Subcutaneous abdominal adipose tissue (tissue), 5 donors: ENCODE measurements at regions not wholly inside any gene's neighbourhood (a gene's known extent, or its start where the extent isn't known, plus 50 kb on each side); places are given as distances from the start of the nearest gene placed in this dataset.

ENCODE experiments used
- H3K27ac ChIP-seq: one replicate; pipeline ENCODE4 v1.7.0; 2013; ENCODE audit warnings: low read depth, mild to moderate bottlenecking, inconsistent platforms, low read length, moderate library complexity
- H3K27me3 ChIP-seq, 5 donors: one replicate each; pipeline ENCODE4 v1.7.0; 2013; ENCODE audit warnings: low read length in 5 of 5, inconsistent platforms in 1 of 5; ENCODE audit not compliant: control insufficient read depth in 5 of 5, insufficient read depth in 4 of 5
- H3K36me3 ChIP-seq, 5 donors: one replicate each; pipeline ENCODE4 v1.7.0; 2013; ENCODE audit warnings: low read length in 5 of 5; ENCODE audit not compliant: control insufficient read depth in 5 of 5, insufficient read depth in 5 of 5
- H3K4me1 ChIP-seq, 5 donors: one replicate each; pipeline ENCODE4 v1.7.0; 2013; ENCODE audit warnings: low read length in 5 of 5, mild to moderate bottlenecking in 3 of 5, moderate library complexity in 1 of 5; ENCODE audit not compliant: control insufficient read depth in 5 of 5, insufficient read depth in 5 of 5
- H3K4me3 ChIP-seq, 5 donors: one replicate each; pipeline ENCODE4 v1.7.0; 2013; ENCODE audit warnings: low read length in 5 of 5, low read depth in 1 of 5
- H3K9ac ChIP-seq, 5 donors: one replicate each; pipeline ENCODE4 v1.7.0; 2013; ENCODE audit warnings: low read length in 5 of 5, mild to moderate bottlenecking in 4 of 5, moderate library complexity in 3 of 5
- H3K9me3 ChIP-seq, 5 donors: one replicate each; pipeline ENCODE4 v1.7.0; 2013; ENCODE audit warnings: low read length in 5 of 5; ENCODE audit not compliant: control insufficient read depth in 5 of 5
- donor health status: healthy.
- donor health status: healthy.
- donor health status: healthy.
- donor health status: healthy.
- donor health status: healthy.

- H3K36me3 ChIP-seq = no peaks in the 10 kb centered on the region
- H3K9ac ChIP-seq = no peak overlapping the region
- peaks cover 0 to 19% (median 4%) of the 10 kb centered on the region in 5 donors for H3K4me1 ChIP-seq
- H3K27me3 ChIP-seq = no peaks in the 10 kb centered on the region
- H3K4me3 ChIP-seq = peak overlapping the region in 1 of 5 donors; percentile 32
- H3K9me3 ChIP-seq = no peaks in the 10 kb centered on the region
- no peak overlapping the region for H3K27ac ChIP-seq
Observed at GRCh38 chr6:53986721-53987521, 124.3 kb upstream of the MLIP start.

DNA sequence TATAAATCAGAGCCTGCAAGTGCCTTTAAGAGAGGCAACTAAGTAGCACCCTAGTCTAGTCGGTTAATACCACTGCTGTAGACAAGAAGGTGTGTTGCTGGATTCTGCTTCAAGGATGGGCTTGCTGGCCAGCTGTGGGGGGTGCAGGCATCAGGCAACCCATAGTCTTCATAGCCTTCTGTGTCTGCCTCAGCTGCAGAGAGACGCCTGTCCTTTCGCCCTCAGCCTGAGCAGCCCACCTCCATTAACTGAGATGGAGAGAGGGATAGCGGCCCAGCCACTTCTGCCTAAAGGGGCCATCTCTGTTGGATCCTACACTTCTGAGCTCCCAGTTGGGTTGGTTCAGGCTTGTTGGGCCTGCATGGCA is 123.7 kb upstream of the MLIP start:
- no peak overlapping the region for H3K27ac ChIP-seq
- H3K9me3 ChIP-seq = no peaks in the 10 kb centered on the region
- H3K4me1 ChIP-seq = peaks cover 0 to 19% (median 4%) of the 10 kb centered on the region in 5 donors
- no peak overlapping the region for H3K4me3 ChIP-seq
- no peak overlapping the region for H3K9ac ChIP-seq
- H3K27me3 ChIP-seq = no peaks in the 10 kb centered on the region
- no peaks in the 10 kb centered on the region for H3K36me3 ChIP-seq

GRCh38 chr6:53989504-53989903 is 121.7 kb upstream of the MLIP start:
- no peaks in the 10 kb centered on the region for H3K36me3 ChIP-seq
- no peak overlapping the region for H3K9ac ChIP-seq
- no peak overlapping the region for H3K27ac ChIP-seq
- no peaks in the 10 kb centered on the region for H3K27me3 ChIP-seq
- H3K4me1 ChIP-seq = peaks cover 0 to 19% (median 4%) of the 10 kb centered on the region in 5 donors
- no peak overlapping the region for H3K4me3 ChIP-seq
- no peaks in the 10 kb centered on the region for H3K9me3 ChIP-seq

- peaks cover 0 to 4% (median 0%) of the 10 kb centered on the region in 5 donors for H3K4me1 ChIP-seq
- no peak overlapping the region for H3K27ac ChIP-seq
- no peaks in the 10 kb centered on the region for H3K9me3 ChIP-seq
- H3K9ac ChIP-seq = no peak overlapping the region
- no peak overlapping the region for H3K4me3 ChIP-seq
- no peaks in the 10 kb centered on the region for H3K27me3 ChIP-seq
- H3K36me3 ChIP-seq = no peaks in the 10 kb centered on the region
Observed at GRCh38 chr6:53992522-53992921, 118.7 kb upstream of the MLIP start.

GRCh38 chr6:53994201-53994600 is 117.0 kb upstream of the MLIP start:
- Histone ChIP-seq H3K4me3 (no peak overlapping the region), H3K9ac (no peak overlapping the region), H3K36me3 (no peaks in the 10 kb centered on the region), H3K27me3 (no peaks in the 10 kb centered on the region), H3K4me1 (peaks cover 0 to 11% (median 0%) of the 10 kb centered on the region in 5 donors), H3K27ac (no peak overlapping the region), H3K9me3 (no peaks in the 10 kb centered on the region)

DNA sequence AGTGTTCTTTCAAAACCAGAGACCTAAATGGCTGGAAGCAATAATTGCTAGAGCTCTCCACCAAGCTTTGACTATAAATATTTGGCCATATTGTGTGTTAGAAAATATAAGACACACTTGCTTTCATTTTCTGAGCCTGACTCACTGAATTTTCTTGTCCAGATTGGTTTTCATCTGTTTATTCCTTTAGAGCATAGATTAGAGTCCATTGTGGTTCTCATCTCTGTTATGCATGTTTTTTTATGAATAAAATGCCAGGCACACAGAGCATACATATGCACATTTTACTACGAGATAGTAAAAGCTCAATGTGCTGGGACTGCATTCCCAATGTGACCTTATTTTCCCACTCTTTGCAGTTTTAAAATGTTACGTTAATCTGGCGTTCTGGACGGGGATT is 115.3 kb upstream of the MLIP start:
- H3K27me3 ChIP-seq = no peaks in the 10 kb centered on the region

DNA sequence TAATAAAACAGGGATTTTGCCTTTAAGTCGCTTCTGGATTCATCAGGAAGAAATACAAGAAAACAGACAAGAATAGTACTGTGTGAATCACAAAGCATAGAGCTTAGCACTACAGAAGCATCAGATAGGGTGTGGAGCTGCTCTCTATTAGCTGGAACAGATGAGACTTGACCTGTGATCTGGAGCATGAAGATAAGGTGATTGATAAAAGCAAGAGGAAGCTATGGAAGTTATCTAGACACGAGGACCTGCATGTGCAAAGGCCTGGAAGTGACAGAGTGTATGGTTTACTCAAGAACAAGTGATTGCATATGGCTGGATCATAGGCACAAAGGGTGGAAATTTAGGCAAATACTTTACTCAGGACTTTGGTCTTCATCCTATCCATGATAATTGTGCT is 112.9 kb upstream of the MLIP start:
- peaks cover 0 to 15% (median 2%) of the 10 kb centered on the region in 5 donors for H3K4me1 ChIP-seq
- no peaks in the 10 kb centered on the region for H3K36me3 ChIP-seq
- H3K27me3 ChIP-seq = no peaks in the 10 kb centered on the region
- H3K27ac ChIP-seq = no peak overlapping the region
- H3K4me3 ChIP-seq = no peak overlapping the region
- H3K9ac ChIP-seq = no peak overlapping the region
- no peaks in the 10 kb centered on the region for H3K9me3 ChIP-seq

More for the DNA sequence above, 115.3 kb upstream of the MLIP start:
- Histone ChIP-seq H3K4me1 (peaks cover 0 to 11% (median 0%) of the 10 kb centered on the region in 5 donors), H3K36me3 (no peaks in the 10 kb centered on the region), H3K4me3 (no peak overlapping the region), H3K27ac (no peak overlapping the region), H3K9ac (no peak overlapping the region), H3K9me3 (no peaks in the 10 kb centered on the region)

DNA sequence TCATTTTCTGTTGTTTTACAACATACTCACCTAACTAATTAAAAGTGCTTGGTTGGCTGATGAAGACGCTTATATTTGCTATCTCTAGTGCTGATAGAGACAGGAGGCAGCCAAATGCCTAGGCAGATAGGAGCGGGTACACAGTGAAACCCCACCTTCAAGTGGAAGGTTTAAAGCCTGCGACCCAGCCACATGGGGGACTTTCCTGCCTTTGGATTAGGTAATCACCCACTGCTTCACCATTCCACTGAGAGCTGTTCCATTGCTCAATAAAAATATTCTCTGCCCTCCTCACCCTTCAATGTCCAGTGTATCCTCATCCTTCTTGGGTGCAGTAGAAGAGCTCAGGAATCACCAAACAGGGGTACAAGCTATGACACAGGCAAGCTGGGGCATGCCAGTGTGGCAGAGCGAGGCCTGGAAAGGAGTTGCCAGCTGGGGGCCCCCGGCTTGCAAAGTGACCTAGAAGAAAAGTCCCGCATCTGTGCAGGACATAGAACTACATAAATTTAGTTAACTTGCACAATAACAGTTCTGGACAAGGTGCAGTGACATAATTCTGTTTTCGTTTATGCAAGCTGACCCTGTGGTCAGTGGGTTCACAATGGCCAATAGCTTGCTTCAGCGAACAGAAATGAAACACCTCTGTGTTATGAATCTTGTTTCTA is 112.0 kb upstream of the MLIP start:
- Histone ChIP-seq H3K36me3 (no peaks in the 10 kb centered on the region), H3K27ac (no peak overlapping the region), H3K27me3 (no peaks in the 10 kb centered on the region), H3K4me3 (no peak overlapping the region), H3K9ac (no peak overlapping the region), H3K9me3 (no peaks in the 10 kb centered on the region), H3K4me1 (peaks cover 0 to 21% (median 2%) of the 10 kb centered on the region in 5 donors)

DNA sequence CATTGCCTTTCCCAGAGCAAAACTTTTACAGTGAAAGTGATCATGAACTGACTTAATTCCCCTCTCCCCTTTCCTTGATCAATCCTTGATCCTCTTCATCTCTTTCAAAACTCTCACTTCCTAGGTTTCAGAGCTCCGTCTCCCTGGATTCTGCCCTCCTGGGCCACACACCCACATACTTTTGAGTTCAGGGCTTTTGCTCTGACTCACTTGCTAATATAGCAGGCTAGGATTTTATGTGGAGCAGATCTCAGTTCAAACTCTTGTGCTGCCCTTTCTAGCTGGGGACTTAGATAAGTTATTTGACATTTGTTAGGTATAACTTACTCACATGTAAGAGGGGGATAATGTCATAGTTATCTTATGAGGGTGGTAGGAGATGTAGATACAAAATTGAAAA is 109.1 kb upstream of the MLIP start:
- Histone ChIP-seq H3K27me3 (no peaks in the 10 kb centered on the region), H3K36me3 (no peaks in the 10 kb centered on the region), H3K4me1 (peaks cover 0 to 21% (median 2%) of the 10 kb centered on the region in 5 donors), H3K27ac (no peak overlapping the region), H3K4me3 (no peak overlapping the region), H3K9me3 (no peaks in the 10 kb centered on the region), H3K9ac (no peak overlapping the region)

DNA sequence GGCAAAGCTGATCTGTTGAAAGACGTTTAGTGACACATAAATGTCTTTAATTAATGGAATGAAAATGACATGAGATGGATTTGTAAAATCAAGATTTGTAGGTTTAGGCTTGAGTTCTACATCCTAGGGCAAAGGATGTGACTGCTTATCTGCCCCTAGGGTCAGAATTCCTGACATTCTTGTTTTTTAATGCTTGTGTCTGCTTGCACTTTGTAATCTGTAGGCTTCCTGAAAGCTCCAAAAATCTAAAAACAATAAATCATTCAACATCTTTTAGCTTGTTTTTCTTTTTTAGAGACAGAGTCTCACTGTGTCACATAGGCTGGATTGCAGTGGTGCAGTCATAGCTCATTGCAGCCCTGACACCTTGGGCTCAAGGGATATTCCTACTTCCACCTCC is 107.9 kb upstream of the MLIP start:
- H3K4me3 ChIP-seq = no peak overlapping the region
- H3K27me3 ChIP-seq = no peaks in the 10 kb centered on the region
- peaks cover 0 to 21% (median 2%) of the 10 kb centered on the region in 5 donors for H3K4me1 ChIP-seq
- no peaks in the 10 kb centered on the region for H3K36me3 ChIP-seq
- no peak overlapping the region for H3K27ac ChIP-seq
- H3K9me3 ChIP-seq = no peaks in the 10 kb centered on the region
- H3K9ac ChIP-seq = no peak overlapping the region
